Breast epithelium (tissue), 3 donors: ENCODE measurements at regions not wholly inside any gene's neighbourhood (a gene's known extent, or its start where the extent isn't known, plus 50 kb on each side); places are given as distances from the start of the nearest gene placed in this dataset.

ENCODE experiments used
- POLR2A ChIP-seq: fragments of 450-650 bp; IDR thresholded peaks from one replicate; pipeline ENCODE4 v1.6.1; 2016; ENCODE audit warnings: antibody characterized with exemption, mild to moderate bottlenecking, moderate library complexity
- POLR2AphosphoS5 ChIP-seq, 3 donors: sonication (generic); formaldehyde crosslinking; IDR thresholded peaks; one replicate each; pipeline ENCODE4 v1.6.1; 2017; ENCODE audit warnings: antibody characterized with exemption in 3 of 3

- TF ChIP-seq POLR2AphosphoS5 (IDR thresholded peaks at IDR 0.05) (no peak), POLR2A (no peak)
Observed at GRCh38 chr6:109292983-109293586, 89.2 kb downstream of the CD164 start.
